SU-DHL-6 (cell line): ENCODE measurements at regions not wholly inside any gene's neighbourhood (a gene's known extent, or its start where the extent isn't known, plus 50 kb on each side); places are given as distances from the start of the nearest gene placed in this dataset.

Experiments
- CTCF ChIP-seq: fragments of 200-600 bp; sonication (generic); IDR thresholded peaks from one replicate; pipeline ENCODE4 v1.5.1; 2017; ENCODE audit warnings: antibody characterized with exemption, mild to moderate bottlenecking, low read length, moderate library complexity; ENCODE audit not compliant: insufficient read depth, poor library complexity, severe bottlenecking
- EZH2phosphoT487 ChIP-seq: fragments of 200-600 bp; sonication (generic), shearing (Covaris generic); conservative IDR thresholded peaks from 2 replicates; pipeline ENCODE4 v1.6.1; 2018; ENCODE audit warnings: mild to moderate bottlenecking, antibody characterized with exemption, low read length, moderate library complexity, mixed read lengths

DNA sequence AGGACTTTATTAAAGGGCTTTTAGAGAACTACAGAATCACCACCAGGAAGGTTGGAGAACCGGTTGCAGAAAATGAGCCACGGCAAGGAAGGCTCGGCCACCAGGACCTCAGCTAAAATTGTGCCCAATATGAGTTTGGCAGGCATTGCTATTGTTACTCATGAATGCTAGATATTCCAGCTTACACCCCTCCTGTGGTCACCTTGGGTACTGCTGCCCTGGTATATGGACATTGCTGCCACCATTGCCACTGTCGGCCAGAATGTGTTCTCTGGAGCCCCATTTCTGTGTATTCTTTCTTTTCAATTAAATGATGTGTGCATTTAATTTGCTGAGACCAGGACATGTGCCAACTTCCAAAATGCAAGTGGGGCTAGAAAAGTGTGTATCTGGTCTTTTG lies 626.7 kb upstream of the BOD1L1 start:
- no peak for TF ChIP-seq CTCF
- no peak for TF ChIP-seq EZH2phosphoT487
